ENCODE measurements at regions not wholly inside any gene's neighbourhood (a gene's known extent, or its start where the extent isn't known, plus 50 kb on each side); places are given as distances from the start of the nearest gene placed in this dataset.
A peak's percentile ranks its signal among the peaks of the same experiment; 100 is the strongest.

- no peaks in the 10 kb centered on the region for H3K9me3 ChIP-seq
- WGBS, 2 donors (ENCODE audit: low coverage in 1 of 2) = 35 to 48% methylated on average over 3 of the region's 3 CpGs
- ATAC-seq = peak; percentile 36
- H3K27me3 ChIP-seq = no peaks in the 10 kb centered on the region
- no peaks in the 10 kb centered on the region for H3K4me1 ChIP-seq
- no peak overlapping the region for H3K27ac ChIP-seq
- TF ChIP-seq EP300 (IDR thresholded peaks at IDR 0.05) (no peak), POLR2AphosphoS5 (IDR thresholded peaks at IDR 0.05) (no peak), CTCF (IDR thresholded peaks at IDR 0.05) (no peak), POLR2A (IDR thresholded peaks at IDR 0.05) (no peak)
- no peaks in the 10 kb centered on the region for H3K36me3 ChIP-seq
- no peak overlapping the region for H3K4me3 ChIP-seq
Observed at GRCh38 chr9:105973951-105974351, 279.6 kb downstream of the TMEM38B start.

DNA sequence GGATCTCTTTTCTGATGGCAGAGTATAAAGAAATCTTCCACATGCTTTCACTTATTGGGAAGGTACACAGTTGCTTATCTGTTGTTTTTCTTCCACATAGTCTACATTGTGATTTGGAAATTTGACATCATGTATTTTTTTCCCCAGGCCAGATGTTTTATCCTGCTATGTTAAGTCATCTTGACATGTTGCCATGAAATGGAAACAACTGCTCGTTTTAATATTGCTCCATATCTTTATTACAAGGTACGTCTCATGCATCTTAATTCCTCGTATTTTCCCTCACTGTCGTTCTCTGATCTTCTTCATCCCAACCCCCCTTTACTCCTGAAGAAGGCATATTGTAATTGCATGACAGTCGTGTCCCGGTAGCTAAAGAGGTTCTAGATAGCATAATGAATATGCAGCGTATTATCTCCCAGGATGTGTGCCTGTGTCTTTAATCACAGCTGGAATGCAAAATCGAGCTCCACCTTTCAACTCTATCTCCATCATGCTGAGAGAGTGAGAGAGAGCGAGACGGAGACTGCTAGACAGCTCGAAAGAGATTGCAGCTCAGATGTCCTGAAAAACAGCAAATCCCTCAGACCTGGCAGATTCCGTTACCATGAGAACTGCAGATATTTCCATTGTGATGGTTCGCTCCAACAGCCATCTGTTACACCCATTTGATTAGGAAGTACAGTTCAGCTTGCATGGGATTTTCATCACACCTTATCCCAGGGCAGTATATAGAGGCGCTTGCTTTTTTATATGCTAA, 281.7 kb downstream of the TMEM38B start:
- Histone ChIP-seq H3K36me3 (no peaks in the 10 kb centered on the region), H3K9me3 (no peaks in the 10 kb centered on the region), H3K4me1 (no peaks in the 10 kb centered on the region), H3K27me3 (no peaks in the 10 kb centered on the region), H3K4me3 (no peak overlapping the region), H3K27ac (no peak overlapping the region)
- WGBS, 2 donors (ENCODE audit: low coverage in 1 of 2) = 35 to 38% methylated on average over 4 to 11 of the region's 14 CpGs
- TF ChIP-seq EP300 (IDR thresholded peaks at IDR 0.05) (no peak), CTCF (IDR thresholded peaks at IDR 0.05) (no peak), POLR2A (IDR thresholded peaks at IDR 0.05) (no peak), POLR2AphosphoS5 (IDR thresholded peaks at IDR 0.05) (no peak)
- no peak for ATAC-seq

GRCh38 chr9:105978336-105978735, 284.0 kb downstream of the TMEM38B start:
- H3K4me1 ChIP-seq = no peaks in the 10 kb centered on the region
- H3K9me3 ChIP-seq = no peaks in the 10 kb centered on the region
- ATAC-seq = no peak
- no peak for TF ChIP-seq POLR2A (IDR thresholded peaks at IDR 0.05)
- TF ChIP-seq POLR2AphosphoS5 (IDR thresholded peaks at IDR 0.05) = no peak
- TF ChIP-seq CTCF (IDR thresholded peaks at IDR 0.05) = no peak
- TF ChIP-seq EP300 (IDR thresholded peaks at IDR 0.05) = no peak
- H3K27me3 ChIP-seq = no peaks in the 10 kb centered on the region
- 64 to 73% methylated on average over 3 to 7 of the region's 7 CpGs for WGBS, 2 donors (ENCODE audit: low coverage in 1 of 2)
- H3K27ac ChIP-seq = no peak overlapping the region
- H3K36me3 ChIP-seq = no peaks in the 10 kb centered on the region
- H3K4me3 ChIP-seq = no peak overlapping the region

- no peaks in the 10 kb centered on the region for H3K9me3 ChIP-seq
- no peaks in the 10 kb centered on the region for H3K27me3 ChIP-seq
- no peak overlapping the region for H3K4me3 ChIP-seq
- no peak for ATAC-seq
- WGBS, 2 donors (ENCODE audit: low coverage in 1 of 2) = 50 to 66% methylated on average over 1 to 3 of the region's 3 CpGs
- no peaks in the 10 kb centered on the region for H3K4me1 ChIP-seq
- H3K36me3 ChIP-seq = no peaks in the 10 kb centered on the region
- H3K27ac ChIP-seq = no peak overlapping the region
- TF ChIP-seq POLR2AphosphoS5 (IDR thresholded peaks at IDR 0.05) (no peak), POLR2A (IDR thresholded peaks at IDR 0.05) (no peak), CTCF (IDR thresholded peaks at IDR 0.05) (no peak), EP300 (IDR thresholded peaks at IDR 0.05) (no peak)
Observed at GRCh38 chr9:105978826-105979225, 284.5 kb downstream of the TMEM38B start.

DNA sequence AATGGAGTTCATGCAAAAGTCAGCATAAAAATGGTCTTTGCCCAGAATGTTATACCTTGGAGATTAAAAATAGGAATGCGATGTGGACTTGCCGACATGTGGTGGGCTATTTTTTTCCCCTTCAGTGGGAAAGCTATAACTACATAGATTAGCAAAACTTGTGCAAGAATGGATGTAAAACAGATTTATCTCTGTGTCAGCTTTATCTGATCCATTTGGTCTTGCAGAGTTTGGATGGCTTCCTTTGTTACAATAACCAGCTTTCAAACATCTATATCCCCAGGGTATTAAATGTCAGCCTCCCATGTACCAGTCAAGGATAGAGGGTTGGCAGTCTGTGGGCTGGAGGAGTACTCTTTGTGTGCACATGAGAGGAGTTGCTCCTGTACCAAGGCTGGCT, 284.9 kb downstream of the TMEM38B start:
- no peaks in the 10 kb centered on the region for H3K4me1 ChIP-seq
- H3K27me3 ChIP-seq = no peaks in the 10 kb centered on the region
- H3K36me3 ChIP-seq = no peaks in the 10 kb centered on the region
- TF ChIP-seq POLR2A (IDR thresholded peaks at IDR 0.05) = no peak
- no peak for TF ChIP-seq CTCF (IDR thresholded peaks at IDR 0.05)
- no peak for TF ChIP-seq POLR2AphosphoS5 (IDR thresholded peaks at IDR 0.05)
- H3K4me3 ChIP-seq = no peak overlapping the region
- no peak for ATAC-seq
- no peaks in the 10 kb centered on the region for H3K9me3 ChIP-seq
- H3K27ac ChIP-seq = no peak overlapping the region
- 37 to 46% methylated on average over 2 of the region's 2 CpGs for WGBS, 2 donors (ENCODE audit: low coverage in 1 of 2)
